K562 (cell line): ENCODE measurements at regions not wholly inside any gene's neighbourhood (a gene's known extent, or its start where the extent isn't known, plus 50 kb on each side); places are given as distances from the start of the nearest gene placed in this dataset.
A peak's percentile ranks its signal among the peaks of the same experiment; 100 is the strongest.

Experiments
- ERF ChIP-seq: fragments of 450-650 bp; formaldehyde crosslinking; IDR thresholded peaks from 2 replicates; pipeline ENCODE4 v1.4.0; 2020; ENCODE audit warnings: mild to moderate bottlenecking, mixed read lengths
- NKRF ChIP-seq: fragments of 450-650 bp; IDR thresholded peaks from 2 replicates; pipeline ENCODE4 v1.6.1; 2016; ENCODE audit warnings: borderline replicate concordance
- OTX1 ChIP-seq: fragments of 450-650 bp; formaldehyde crosslinking; IDR thresholded peaks from 2 replicates; pipeline ENCODE4 v1.4.0; 2022; ENCODE audit warnings: mild to moderate bottlenecking
- RBFOX2 ChIP-seq: fragments of 200-400 bp; formaldehyde crosslinking; IDR thresholded peaks from 2 replicates; pipeline ENCODE4 v1.6.1; 2017; ENCODE audit warnings: low read depth, mild to moderate bottlenecking, low read length, moderate library complexity
- SLC30A9 ChIP-seq: fragments of 250-450 bp; sonication (Bioruptor Pico); IDR thresholded peaks from 2 replicates; pipeline ENCODE4 v1.8.0; 2022; ENCODE audit warnings: mild to moderate bottlenecking, moderate library complexity
- SMAD4 ChIP-seq: fragments of 250-450 bp; sonication (Bioruptor Pico); conservative IDR thresholded peaks from 2 replicates; pipeline ENCODE4 v1.8.0; 2021; ENCODE audit warnings: inconsistent platforms, mild to moderate bottlenecking, moderate library complexity
- ZBTB40 ChIP-seq, 2 experiments: fragments of 450-650 bp in 1 of 2; sonication (generic) in 1 of 2; formaldehyde crosslinking in 1 of 2; IDR thresholded peaks; 2 replicates each; pipeline versions ENCODE4 v1.7.1 to v1.9.0; 2016 to 2022; ENCODE audit warnings: inconsistent platforms in 1 of 2, mild to moderate bottlenecking in 1 of 2, missing genetic modification reagents in 1 of 2
- ZNF384 ChIP-seq: IDR thresholded peaks from 2 replicates; pipeline ENCODE4 v1.6.1; 2012; ENCODE audit warnings: low read depth, low read length, improper control_type of control experiment
- ZNF639 ChIP-seq, 2 experiments: fragments of 200-800 bp in 1 of 2; sonication (Bioruptor generic) in 1 of 2; sonication (generic) in 1 of 2; formaldehyde crosslinking in 1 of 2; IDR thresholded peaks in 1 of 2; conservative IDR thresholded peaks in 1 of 2; 2 replicates each; pipeline versions ENCODE4 v1.5.0 to v1.6.1; 2016 to 2020; ENCODE audit warnings: missing compliant biosample characterization in 1 of 2, missing genetic modification characterization in 1 of 2, missing genetic modification reagents in 1 of 2
- ZNF766 ChIP-seq: fragments of 200-800 bp; sonication (Bioruptor generic); conservative IDR thresholded peaks from 2 replicates; pipeline ENCODE4 v1.6.1; 2016; ENCODE audit warnings: missing genetic modification characterization, missing compliant biosample characterization
- TF ChIP-seq, protein P1 (sequence below): fragments of 250-450 bp; sonication (Bioruptor Pico); IDR thresholded peaks from 2 replicates; pipeline ENCODE4 v1.4.0; 2020; ENCODE audit warnings: mild to moderate bottlenecking, moderate library complexity

DNA sequence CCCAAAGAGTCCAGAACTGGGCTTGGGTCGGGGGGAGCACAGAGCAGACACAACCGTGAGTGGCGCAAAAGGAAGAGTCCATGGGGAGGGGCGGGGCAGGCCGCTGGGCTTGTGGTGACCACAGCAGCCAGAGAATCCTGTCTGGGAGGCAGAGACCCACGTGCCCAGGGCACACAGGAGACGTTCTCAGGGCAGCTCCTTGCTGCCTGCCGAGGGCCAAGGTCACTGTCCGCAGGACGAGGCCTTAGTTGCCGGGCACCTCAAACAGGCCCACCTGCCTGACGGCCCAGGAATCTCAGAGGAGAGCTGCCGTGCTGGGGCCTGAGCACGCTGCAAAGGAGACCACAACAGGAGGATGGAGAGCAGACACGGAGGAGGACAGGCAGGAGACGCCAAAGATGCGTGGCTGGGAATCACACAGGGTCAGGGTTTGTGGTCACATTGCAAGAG, 87.8 kb downstream of the MYEOV start (continued):
- TF ChIP-seq NKRF (0 out of 2 replicates have a peak, but pooled peaks have one; percentile 51), RBFOX2 (peak; percentile 84), ZNF766 (CRISPR knock-in tag) (no peak), ERF (CRISPR knock-in tag) (peak; percentile 72; the same call in 1 of the 2 replicates), SLC30A9 (no peak), ZNF384 (no peak), ZBTB40 (IDR thresholded peaks at IDR 0.05) (no peak), ZBTB40 (CRISPR knock-in tag; IDR thresholded peaks at IDR 0.05) (no peak), ZNF639 (CRISPR knock-in tag; conservative IDR thresholded peaks at IDR 0.05 in 1 of 2, IDR thresholded peaks at IDR 0.05 in 1 of 2) (peak in 1 of 2 experiments; percentile 36; a peak in 1 of 4 replicates), SMAD4 (CRISPR knock-in tag) (peak; percentile 68), OTX1 (CRISPR knock-in tag) (0 out of 2 replicates have a peak, but pooled peaks have one; percentile 4)
- TF ChIP-seq, protein P1, sequence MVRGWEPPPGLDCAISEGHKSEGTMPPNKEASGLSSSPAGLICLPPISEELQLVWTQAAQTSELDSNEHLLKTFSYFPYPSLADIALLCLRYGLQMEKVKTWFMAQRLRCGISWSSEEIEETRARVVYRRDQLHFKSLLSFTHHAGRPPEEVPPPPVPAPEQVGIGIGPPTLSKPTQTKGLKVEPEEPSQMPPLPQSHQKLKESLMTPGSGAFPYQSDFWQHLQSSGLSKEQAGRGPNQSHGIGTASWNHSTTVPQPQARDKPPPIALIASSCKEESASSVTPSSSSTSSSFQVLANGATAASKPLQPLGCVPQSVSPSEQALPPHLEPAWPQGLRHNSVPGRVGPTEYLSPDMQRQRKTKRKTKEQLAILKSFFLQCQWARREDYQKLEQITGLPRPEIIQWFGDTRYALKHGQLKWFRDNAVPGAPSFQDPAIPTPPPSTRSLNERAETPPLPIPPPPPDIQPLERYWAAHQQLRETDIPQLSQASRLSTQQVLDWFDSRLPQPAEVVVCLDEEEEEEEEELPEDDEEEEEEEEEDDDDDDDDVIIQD: 0 out of 2 replicates have a peak, but pooled peaks have one; percentile 19
